ENCODE measurements at regions not wholly inside any gene's neighbourhood (a gene's known extent, or its start where the extent isn't known, plus 50 kb on each side); places are given as distances from the start of the nearest gene placed in this dataset.
"Not testable (repeated sequence)": the region's sequence is repeated elsewhere in the genome, so short reads cannot be mapped to it uniquely, and the experiment has no call there.

DNA sequence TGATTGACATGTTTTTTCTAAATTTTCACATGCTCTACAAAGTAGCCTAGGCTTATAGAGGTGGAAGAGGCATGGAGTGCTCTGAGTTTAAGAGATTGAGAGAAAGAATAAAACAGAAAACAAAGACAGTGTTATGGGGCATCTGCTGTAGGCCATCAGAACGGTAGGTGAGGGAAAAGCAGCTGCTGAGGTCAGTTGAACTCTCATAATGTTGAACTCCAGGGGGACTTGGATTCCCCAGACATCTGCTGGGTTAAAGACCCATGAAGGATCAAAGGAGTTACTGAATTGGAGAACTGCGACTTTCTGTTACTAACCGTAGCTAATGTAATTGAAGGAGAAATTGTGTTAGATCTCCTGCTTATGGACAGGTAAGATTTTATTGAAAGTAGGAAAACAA is 333.9 kb downstream of the TFAP2B start:
- TF ChIP-seq POLR2A (IDR thresholded peaks at IDR 0.05), result no peak
- TF ChIP-seq, protein P1, sequence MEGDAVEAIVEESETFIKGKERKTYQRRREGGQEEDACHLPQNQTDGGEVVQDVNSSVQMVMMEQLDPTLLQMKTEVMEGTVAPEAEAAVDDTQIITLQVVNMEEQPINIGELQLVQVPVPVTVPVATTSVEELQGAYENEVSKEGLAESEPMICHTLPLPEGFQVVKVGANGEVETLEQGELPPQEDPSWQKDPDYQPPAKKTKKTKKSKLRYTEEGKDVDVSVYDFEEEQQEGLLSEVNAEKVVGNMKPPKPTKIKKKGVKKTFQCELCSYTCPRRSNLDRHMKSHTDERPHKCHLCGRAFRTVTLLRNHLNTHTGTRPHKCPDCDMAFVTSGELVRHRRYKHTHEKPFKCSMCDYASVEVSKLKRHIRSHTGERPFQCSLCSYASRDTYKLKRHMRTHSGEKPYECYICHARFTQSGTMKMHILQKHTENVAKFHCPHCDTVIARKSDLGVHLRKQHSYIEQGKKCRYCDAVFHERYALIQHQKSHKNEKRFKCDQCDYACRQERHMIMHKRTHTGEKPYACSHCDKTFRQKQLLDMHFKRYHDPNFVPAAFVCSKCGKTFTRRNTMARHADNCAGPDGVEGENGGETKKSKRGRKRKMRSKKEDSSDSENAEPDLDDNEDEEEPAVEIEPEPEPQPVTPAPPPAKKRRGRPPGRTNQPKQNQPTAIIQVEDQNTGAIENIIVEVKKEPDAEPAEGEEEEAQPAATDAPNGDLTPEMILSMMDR (IDR thresholded peaks at IDR 0.05), result no peak
- TF ChIP-seq POLR2AphosphoS5 (IDR thresholded peaks at IDR 0.05; ENCODE audit: insufficient read depth in 1 of 2, low read depth in 1 of 2), result no peak

DNA sequence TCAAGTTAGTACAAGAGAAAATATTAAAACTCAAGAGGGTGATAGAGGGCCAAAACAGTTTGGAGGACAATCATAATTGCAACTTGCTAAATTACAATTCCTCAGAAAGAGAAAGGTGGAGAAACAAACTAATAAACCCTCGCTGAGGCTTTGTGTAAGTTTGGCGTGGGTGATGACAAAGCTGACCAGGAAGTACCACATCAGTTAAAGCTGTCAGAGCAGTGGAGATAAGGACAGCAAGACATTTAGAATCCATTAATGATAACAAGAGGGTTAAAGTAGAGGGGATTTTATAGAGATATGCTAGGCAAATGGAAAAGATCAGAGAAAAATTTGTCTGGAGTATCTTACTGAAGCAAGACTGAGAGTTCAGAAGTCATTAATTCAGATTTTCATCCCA is 334.4 kb downstream of the TFAP2B start:
- no peaks in the 10 kb centered on the region for H3K4me1 ChIP-seq
- DNase-seq (ENCODE audit: extremely low spot score in 2 of 2), result no peak
- H3K27ac ChIP-seq, result no peak overlapping the region
- TF ChIP-seq, protein P1 (IDR thresholded peaks at IDR 0.05), result no peak
- TF ChIP-seq POLR2AphosphoS5 (IDR thresholded peaks at IDR 0.05; ENCODE audit: insufficient read depth in 1 of 2, low read depth in 1 of 2) (no peak), POLR2A (IDR thresholded peaks at IDR 0.05) (no peak)
- no peaks in the 10 kb centered on the region for H3K27me3 ChIP-seq
- no peak overlapping the region for H3K4me3 ChIP-seq
- no peaks in the 10 kb centered on the region for H3K36me3 ChIP-seq
- no peaks in the 10 kb centered on the region for H3K9me3 ChIP-seq
- intact Hi-C loops (cut with DNase I), result no loop called here

More for the DNA sequence above, 333.9 kb downstream of the TFAP2B start:
- no peak for DNase-seq (ENCODE audit: extremely low spot score in 2 of 2)
- Histone ChIP-seq H3K4me3 (no peak overlapping the region), H3K27me3 (no peaks in the 10 kb centered on the region), H3K36me3 (no peaks in the 10 kb centered on the region), H3K4me1 (no peaks in the 10 kb centered on the region), H3K9me3 (no peaks in the 10 kb centered on the region), H3K27ac (no peak overlapping the region)
- intact Hi-C loops (cut with DNase I), result no loop called here

DNA sequence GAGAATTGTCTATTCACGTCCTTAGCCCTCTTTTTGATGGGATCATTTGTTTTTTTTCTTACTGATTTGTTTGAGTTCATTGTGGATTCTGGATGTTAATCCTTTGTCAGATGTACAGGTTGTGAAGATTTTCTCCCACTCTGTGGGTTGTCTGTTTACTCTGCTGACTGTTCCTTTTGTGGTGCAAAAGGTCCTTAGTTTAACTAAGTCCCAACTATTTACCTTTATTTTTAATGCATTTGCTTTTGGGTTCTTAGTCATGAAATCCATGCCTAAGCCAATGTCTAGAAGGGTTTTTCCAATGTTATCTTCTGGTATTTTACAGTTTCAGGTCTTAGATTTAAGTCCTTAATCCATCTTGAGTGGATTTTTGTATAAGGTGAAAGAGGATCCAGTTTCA is 336.3 kb downstream of the TFAP2B start:
- H3K36me3 ChIP-seq; H3K27ac ChIP-seq; H3K4me3 ChIP-seq; H3K4me1 ChIP-seq; H3K9me3 ChIP-seq; intact Hi-C loops (cut with DNase I); H3K27me3 ChIP-seq; DNase-seq (ENCODE audit: extremely low spot score in 2 of 2): not testable (repeated sequence)

DNA sequence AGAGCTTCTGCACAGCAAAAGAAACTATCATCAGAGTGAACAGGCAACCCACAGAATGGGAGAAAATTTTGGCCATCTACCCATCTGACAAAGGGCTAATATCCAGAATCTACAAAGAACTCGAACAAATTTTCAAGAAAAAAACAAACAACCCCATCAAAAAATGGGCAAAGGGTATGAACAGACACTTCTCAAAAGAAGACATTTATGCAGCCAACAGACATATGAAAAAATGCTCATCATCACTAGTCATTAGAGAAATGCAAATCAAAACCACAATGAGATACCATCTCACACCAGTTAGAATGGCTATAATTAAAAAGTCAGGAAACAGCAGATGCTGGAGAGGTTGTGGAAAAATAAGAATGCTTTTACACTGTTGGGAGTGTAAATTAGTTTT is 340.6 kb downstream of the TFAP2B start:
- H3K36me3 ChIP-seq; H3K4me3 ChIP-seq; H3K27me3 ChIP-seq; DNase-seq (ENCODE audit: extremely low spot score in 2 of 2); H3K27ac ChIP-seq; intact Hi-C loops (cut with DNase I); H3K4me1 ChIP-seq; H3K9me3 ChIP-seq: not testable (repeated sequence)

DNA sequence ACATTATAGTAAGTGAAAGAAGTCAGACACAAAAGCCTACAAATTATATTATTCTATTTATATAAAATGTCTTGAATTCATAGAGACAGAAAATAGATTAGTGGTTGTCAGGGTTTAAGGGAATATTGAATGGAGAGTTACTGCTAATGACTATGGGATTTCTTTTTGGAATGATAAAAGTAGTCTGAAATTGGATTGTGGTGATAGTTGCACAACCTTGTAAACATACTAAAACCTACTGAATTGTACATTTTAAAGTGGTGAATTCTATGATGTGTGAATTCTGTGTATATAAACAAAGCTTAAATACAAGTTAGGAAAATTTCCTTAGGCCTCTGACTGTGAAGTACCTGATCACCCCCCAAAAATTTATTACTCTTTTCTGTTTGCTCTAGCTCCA is 343.1 kb downstream of the TFAP2B start:
- DNase-seq (ENCODE audit: extremely low spot score in 2 of 2), result no peak
- Histone ChIP-seq H3K4me3 (no peak overlapping the region), H3K27ac (no peak overlapping the region), H3K27me3 (no peaks in the 10 kb centered on the region), H3K9me3 (no peaks in the 10 kb centered on the region), H3K36me3 (no peaks in the 10 kb centered on the region), H3K4me1 (no peaks in the 10 kb centered on the region)
- TF ChIP-seq, protein P1 (IDR thresholded peaks at IDR 0.05), result no peak
- TF ChIP-seq POLR2A (IDR thresholded peaks at IDR 0.05) (no peak), POLR2AphosphoS5 (IDR thresholded peaks at IDR 0.05; ENCODE audit: insufficient read depth in 1 of 2, low read depth in 1 of 2) (no peak)
- intact Hi-C loops (cut with DNase I), result no loop called here

DNA sequence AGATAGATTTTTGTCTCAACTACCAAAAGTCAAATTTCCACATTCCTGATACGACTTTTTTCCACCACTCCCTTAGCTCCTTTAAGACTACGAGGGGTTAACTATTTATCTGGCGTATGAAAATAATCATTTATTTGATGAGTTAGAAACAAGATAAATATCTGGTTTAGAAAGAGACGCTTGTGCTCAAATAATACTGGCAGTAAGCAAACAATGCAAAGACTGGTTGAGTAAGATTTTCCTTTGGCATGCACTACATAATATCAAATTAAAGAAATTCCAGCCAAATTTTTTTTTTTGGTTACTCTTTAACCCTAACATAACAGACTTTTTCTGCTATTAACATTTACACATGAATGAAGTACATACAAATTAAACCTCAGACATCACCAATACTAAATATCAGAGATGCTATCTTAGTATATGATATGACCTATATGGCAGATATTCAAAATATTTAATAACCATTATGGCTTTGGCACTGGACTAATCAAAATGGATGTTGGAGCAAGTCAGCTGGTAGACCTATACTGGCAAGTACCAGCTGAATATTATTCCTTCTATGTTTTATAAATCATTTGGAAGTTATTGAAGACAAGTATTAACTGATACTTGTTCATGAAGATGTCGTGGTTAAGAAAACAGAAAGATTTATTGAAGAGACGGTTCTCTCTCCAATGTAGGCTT is 345.3 kb downstream of the TFAP2B start:
- intact Hi-C loops (cut with DNase I), result no loop called here
- Histone ChIP-seq H3K9me3 (no peaks in the 10 kb centered on the region), H3K4me1 (no peaks in the 10 kb centered on the region), H3K27me3 (no peaks in the 10 kb centered on the region), H3K36me3 (no peaks in the 10 kb centered on the region), H3K27ac (no peak overlapping the region), H3K4me3 (no peak overlapping the region)
- no peak for DNase-seq (ENCODE audit: extremely low spot score in 2 of 2)
- TF ChIP-seq POLR2AphosphoS5 (IDR thresholded peaks at IDR 0.05; ENCODE audit: insufficient read depth in 1 of 2, low read depth in 1 of 2), result no peak
- TF ChIP-seq, protein P1 (IDR thresholded peaks at IDR 0.05), result no peak
- TF ChIP-seq POLR2A (IDR thresholded peaks at IDR 0.05), result no peak

Data from vagina (tissue), 2 donors.